ENCODE measurements at regions not wholly inside any gene's neighbourhood (a gene's known extent, or its start where the extent isn't known, plus 50 kb on each side); places are given as distances from the start of the nearest gene placed in this dataset.

DNA sequence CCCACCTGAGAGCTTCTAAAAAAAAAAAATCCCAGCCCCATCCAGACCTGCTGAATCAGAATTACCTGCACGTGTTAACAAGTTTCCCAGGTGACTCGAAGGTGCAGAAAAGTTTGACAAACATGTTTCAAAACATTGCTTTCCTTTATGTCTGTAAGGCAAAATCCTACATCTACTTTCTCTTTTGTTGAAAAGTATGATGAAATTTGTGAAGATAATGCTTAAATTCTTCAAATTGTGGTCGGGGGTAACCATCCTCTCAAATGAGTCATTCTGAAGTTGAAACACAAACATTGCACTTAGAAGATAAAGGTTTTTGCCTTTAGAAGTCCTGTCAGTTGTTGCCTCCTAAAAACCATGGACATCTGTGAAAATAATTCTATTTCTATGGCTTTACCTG, 429.7 kb downstream of the EPHA7 start:
- H3K4me3 ChIP-seq: no peak overlapping the region
- no peaks in the 10 kb centered on the region for H4K20me1 ChIP-seq (ENCODE audit: control insufficient read depth, insufficient read depth)
- H3K4me1 ChIP-seq (ENCODE audit: control insufficient read depth, insufficient read depth, low read length): no peaks in the 10 kb centered on the region
- ChIA-PET POLR2A (no interaction called here), CTCF (no interaction called here), RAD21 (ENCODE audit: unreplicated experiment) (no interaction called here), SMC1A (ENCODE audit: uncharacterized antibody, unreplicated experiment) (no interaction called here)
- no peaks in the 10 kb centered on the region for H3K36me3 ChIP-seq (ENCODE audit: control insufficient read depth in 2 of 2, insufficient read depth in 2 of 2, low read length in 1 of 2)
- no TSS peak for BruUV-seq (replicated peaks)
- no peak overlapping the region for H3K27ac ChIP-seq (ENCODE audit: control insufficient read depth, insufficient read depth)
- ATAC-seq: no peak
- H3K9ac ChIP-seq (ENCODE audit: control insufficient read depth, insufficient read depth, low read length): no peak overlapping the region
- no peak for DNase-seq (ENCODE audit: low read depth, low spot score)
- WGBS (ENCODE audit: insufficient coverage, insufficient replicate concordance, low lambda C conversion rate, missing lambda C conversion rate): 27% methylated on average over 3 of the region's 3 CpGs
- FAIRE-seq: no peak
- no peak for TF ChIP-seq WRNIP1 (IDR thresholded peaks at IDR 0.05; ENCODE audit: borderline replicate concordance, low read depth, low read length)
- H3K79me2 ChIP-seq (ENCODE audit: control insufficient read depth, insufficient read depth, low read length): no peaks in the 10 kb centered on the region
- H3K4me2 ChIP-seq (ENCODE audit: control insufficient read depth, insufficient read depth): no peak overlapping the region
- no peaks in the 10 kb centered on the region for H3K9me3 ChIP-seq (replicated peaks; ENCODE audit: control insufficient read depth, insufficient read depth, low read length)
- in situ Hi-C loops (cut with MboI): no loop called here
- intact Hi-C loops (cut with micrococcal nuclease; ENCODE audit: unreplicated experiment): no loop called here
- H2AFZ ChIP-seq (ENCODE audit: control insufficient read depth, low read depth, low read length): no peak overlapping the region
- H3K27me3 ChIP-seq (replicated peaks in 1 of 2; ENCODE audit: control insufficient read depth in 2 of 2, insufficient read depth in 2 of 2, low read length in 1 of 2): no peaks in the 10 kb centered on the region

DNA sequence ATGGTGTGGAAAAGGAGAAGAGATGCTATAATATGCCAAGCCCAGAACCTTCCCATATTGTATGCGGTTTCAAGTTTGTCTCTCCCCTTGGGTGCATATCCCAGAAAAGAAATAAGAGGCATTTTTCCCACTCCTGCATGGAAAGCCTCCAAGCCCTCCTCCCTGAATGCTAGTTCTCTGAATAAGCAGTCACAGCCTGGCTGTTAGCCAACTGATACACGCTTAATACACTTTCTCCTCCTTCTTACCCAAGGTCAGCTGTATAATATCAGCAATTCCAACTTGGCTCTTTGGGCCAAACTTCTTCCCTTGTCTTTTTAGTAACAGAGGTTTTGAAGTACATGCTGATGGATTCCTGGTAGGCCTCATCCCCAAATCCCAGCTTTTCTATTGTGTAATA, 440.1 kb downstream of the EPHA7 start:
- 65% methylated on average over 2 of the region's 2 CpGs for WGBS (ENCODE audit: insufficient coverage, insufficient replicate concordance, low lambda C conversion rate, missing lambda C conversion rate)
- Histone ChIP-seq H3K4me3 (no peak overlapping the region), H3K79me2 (ENCODE audit: control insufficient read depth, insufficient read depth, low read length) (no peaks in the 10 kb centered on the region), H3K4me2 (ENCODE audit: control insufficient read depth, insufficient read depth) (no peak overlapping the region), H3K36me3 (ENCODE audit: control insufficient read depth in 2 of 2, insufficient read depth in 2 of 2, low read length in 1 of 2) (no peaks in the 10 kb centered on the region), H3K9me3 (replicated peaks; ENCODE audit: control insufficient read depth, insufficient read depth, low read length) (no peaks in the 10 kb centered on the region), H3K27ac (ENCODE audit: control insufficient read depth, insufficient read depth) (no peak overlapping the region), H3K4me1 (ENCODE audit: control insufficient read depth, insufficient read depth, low read length) (no peaks in the 10 kb centered on the region), H3K9ac (ENCODE audit: control insufficient read depth, insufficient read depth, low read length) (no peak overlapping the region), H2AFZ (ENCODE audit: control insufficient read depth, low read depth, low read length) (no peak overlapping the region), H3K27me3 (replicated peaks in 1 of 2; ENCODE audit: control insufficient read depth in 2 of 2, insufficient read depth in 2 of 2, low read length in 1 of 2) (no peaks in the 10 kb centered on the region), H4K20me1 (ENCODE audit: control insufficient read depth, insufficient read depth) (no peaks in the 10 kb centered on the region)
- intact Hi-C loops (cut with micrococcal nuclease; ENCODE audit: unreplicated experiment): no loop called here
- no peak for ATAC-seq
- ChIA-PET CTCF (no interaction called here), SMC1A (ENCODE audit: uncharacterized antibody, unreplicated experiment) (no interaction called here), RAD21 (ENCODE audit: unreplicated experiment) (no interaction called here), POLR2A (no interaction called here)
- DNase-seq (ENCODE audit: low read depth, low spot score): no peak
- no peak for FAIRE-seq
- no peak for TF ChIP-seq CBX3 (IDR thresholded peaks at IDR 0.05; ENCODE audit: borderline replicate concordance, low read depth)
- TF ChIP-seq, protein P1, sequence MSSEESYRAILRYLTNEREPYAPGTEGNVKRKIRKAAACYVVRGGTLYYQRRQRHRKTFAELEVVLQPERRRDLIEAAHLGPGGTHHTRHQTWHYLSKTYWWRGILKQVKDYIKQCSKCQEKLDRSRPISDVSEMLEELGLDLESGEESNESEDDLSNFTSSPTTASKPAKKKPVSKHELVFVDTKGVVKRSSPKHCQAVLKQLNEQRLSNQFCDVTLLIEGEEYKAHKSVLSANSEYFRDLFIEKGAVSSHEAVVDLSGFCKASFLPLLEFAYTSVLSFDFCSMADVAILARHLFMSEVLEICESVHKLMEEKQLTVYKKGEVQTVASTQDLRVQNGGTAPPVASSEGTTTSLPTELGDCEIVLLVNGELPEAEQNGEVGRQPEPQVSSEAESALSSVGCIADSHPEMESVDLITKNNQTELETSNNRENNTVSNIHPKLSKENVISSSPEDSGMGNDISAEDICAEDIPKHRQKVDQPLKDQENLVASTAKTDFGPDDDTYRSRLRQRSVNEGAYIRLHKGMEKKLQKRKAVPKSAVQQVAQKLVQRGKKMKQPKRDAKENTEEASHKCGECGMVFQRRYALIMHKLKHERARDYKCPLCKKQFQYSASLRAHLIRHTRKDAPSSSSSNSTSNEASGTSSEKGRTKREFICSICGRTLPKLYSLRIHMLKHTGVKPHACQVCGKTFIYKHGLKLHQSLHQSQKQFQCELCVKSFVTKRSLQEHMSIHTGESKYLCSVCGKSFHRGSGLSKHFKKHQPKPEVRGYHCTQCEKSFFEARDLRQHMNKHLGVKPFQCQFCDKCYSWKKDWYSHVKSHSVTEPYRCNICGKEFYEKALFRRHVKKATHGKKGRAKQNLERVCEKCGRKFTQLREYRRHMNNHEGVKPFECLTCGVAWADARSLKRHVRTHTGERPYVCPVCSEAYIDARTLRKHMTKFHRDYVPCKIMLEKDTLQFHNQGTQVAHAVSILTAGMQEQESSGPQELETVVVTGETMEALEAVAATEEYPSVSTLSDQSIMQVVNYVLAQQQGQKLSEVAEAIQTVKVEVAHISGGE (CRISPR knock-in tag; IDR thresholded peaks at IDR 0.05): no peak
- no peak for TF ChIP-seq NBN (IDR thresholded peaks at IDR 0.05)
- TF ChIP-seq SUZ12 (IDR thresholded peaks at IDR 0.05; ENCODE audit: unreplicated experiment): no peak
- TF ChIP-seq BHLHE40 (IDR thresholded peaks at IDR 0.05; ENCODE audit: borderline replicate concordance in 1 of 2, low read depth in 2 of 2, low read length in 1 of 2): no peak
- TF ChIP-seq ZSCAN29 (IDR thresholded peaks at IDR 0.05): no peak
- TF ChIP-seq TAF1 (IDR thresholded peaks at IDR 0.05; ENCODE audit: borderline replicate concordance, low read depth, low read length): no peak
- no peak for TF ChIP-seq MXI1 (IDR thresholded peaks at IDR 0.05; ENCODE audit: low read depth, low read length)
- BruUV-seq (replicated peaks): no TSS peak
- in situ Hi-C loops (cut with MboI): no loop called here

All from GM12878 (cell line).